ENCODE measurements at regions not wholly inside any gene's neighbourhood (a gene's known extent, or its start where the extent isn't known, plus 50 kb on each side); places are given as distances from the start of the nearest gene placed in this dataset.

- Mint-ChIP-seq H3K4me1 (ENCODE audit: low read depth, unreplicated experiment) (no peaks in the 10 kb centered on the region), H3K27ac (ENCODE audit: unreplicated experiment) (no peak overlapping the region), H3K4me3 (ENCODE audit: unreplicated experiment) (peak overlapping the region; percentile 78), H3K36me3 (ENCODE audit: insufficient read depth, unreplicated experiment) (no peaks in the 10 kb centered on the region), H3K27me3 (ENCODE audit: insufficient read depth, unreplicated experiment) (peaks cover 28% of the 10 kb centered on the region), H3K9me3 (ENCODE audit: unreplicated experiment) (no peaks in the 10 kb centered on the region)
- H3K9me3 ChIP-seq = no peaks in the 10 kb centered on the region
- ChIA-PET CTCF (interaction anchor here (0.6 kb wide), 1 partner anchor 144 kb away, joined by 6 read pairs; no protein-coding TSS in a partner anchor), POLR2A (no interaction called here)
- no peak for TF ChIP-seq CTCF (IDR thresholded peaks at IDR 0.05; ENCODE audit: insufficient read depth in 1 of 2, low read depth in 1 of 2, low read length in 1 of 2, severe bottlenecking in 1 of 2, unreplicated experiment in 1 of 2)
- no peaks in the 10 kb centered on the region; the same call in 1 of the 2 replicates for H3K27me3 ChIP-seq (replicated peaks; ENCODE audit: control insufficient read depth, insufficient read depth, low read length)
- H3K36me3 ChIP-seq (ENCODE audit: control insufficient read depth, insufficient read depth, low read length) = no peaks in the 10 kb centered on the region
- intact Hi-C loops (cut with micrococcal nuclease; ENCODE audit: unreplicated experiment) = loop anchor here (2.0 to 5.0 kb wide), 2 partner anchors 21 to 53 kb away; no protein-coding TSS in a partner anchor
- H3K4me1 ChIP-seq = peaks cover 14% of the 10 kb centered on the region
- peak overlapping the region; percentile 43 for H3K4me3 ChIP-seq (ENCODE audit: low read depth, low read length)
- DNase-seq = peak in 1 of 2 experiments; percentile 12
- no TSS peak for BruUV-seq (replicated peaks)
These were observed 2183.9 kb upstream of the TENM3 start for GRCh38 chr4:180059216-180059881.

- H3K36me3 Mint-ChIP-seq (ENCODE audit: insufficient read depth, unreplicated experiment) = no peaks in the 10 kb centered on the region
- BruUV-seq (replicated peaks) = no TSS peak
- CTCF ChIA-PET = no interaction called here
- Histone ChIP-seq H3K4me3 (ENCODE audit: low read depth, low read length) (no peak overlapping the region), H3K27me3 (replicated peaks; ENCODE audit: control insufficient read depth, insufficient read depth, low read length) (no peaks in the 10 kb centered on the region; the same call in 1 of the 2 replicates), H3K4me1 (peaks cover 14% of the 10 kb centered on the region), H3K9me3 (no peaks in the 10 kb centered on the region), H3K36me3 (ENCODE audit: control insufficient read depth, insufficient read depth, low read length) (no peaks in the 10 kb centered on the region)
- DNase-seq = peak in 1 of 2 experiments; percentile 4
- intact Hi-C loops (cut with micrococcal nuclease; ENCODE audit: unreplicated experiment) = loop anchor here (1.0 kb wide), 1 partner anchor 91 kb away; no protein-coding TSS in a partner anchor
- peaks cover 25% of the 10 kb centered on the region for H3K27me3 Mint-ChIP-seq (ENCODE audit: insufficient read depth, unreplicated experiment)
- H3K4me3 Mint-ChIP-seq (ENCODE audit: unreplicated experiment) = peak overlapping the region; percentile 78
- H3K9me3 Mint-ChIP-seq (ENCODE audit: unreplicated experiment) = no peaks in the 10 kb centered on the region
- no peak overlapping the region for H3K27ac Mint-ChIP-seq (ENCODE audit: unreplicated experiment)
- peak in 1 of 2 experiments; percentile 36 for TF ChIP-seq CTCF (IDR thresholded peaks at IDR 0.05; ENCODE audit: insufficient read depth in 1 of 2, low read depth in 1 of 2, low read length in 1 of 2, severe bottlenecking in 1 of 2, unreplicated experiment in 1 of 2)
- POLR2A ChIA-PET = no interaction called here
- H3K4me1 Mint-ChIP-seq (ENCODE audit: low read depth, unreplicated experiment) = no peaks in the 10 kb centered on the region
These were observed 2182.9 kb upstream of the TENM3 start for GRCh38 chr4:180060159-180060889.

GRCh38 chr4:180081072-180081471 lies 2162.1 kb upstream of the TENM3 start:
- DNase-seq = peak in 1 of 2 experiments; percentile 30
- intact Hi-C loops (cut with micrococcal nuclease; ENCODE audit: unreplicated experiment) = loop anchor here (2.0 to 5.0 kb wide), 2 partner anchors 22 to 41 kb away; no protein-coding TSS in a partner anchor
- Mint-ChIP-seq H3K27me3 (ENCODE audit: insufficient read depth, unreplicated experiment) (no peaks in the 10 kb centered on the region), H3K4me1 (ENCODE audit: low read depth, unreplicated experiment) (peaks cover 5% of the 10 kb centered on the region), H3K9me3 (ENCODE audit: unreplicated experiment) (no peaks in the 10 kb centered on the region), H3K27ac (ENCODE audit: unreplicated experiment) (no peak overlapping the region), H3K4me3 (ENCODE audit: unreplicated experiment) (peak overlapping the region; percentile 14), H3K36me3 (ENCODE audit: insufficient read depth, unreplicated experiment) (no peaks in the 10 kb centered on the region)
- POLR2A ChIA-PET = interaction anchor here (0.5 kb wide), 1 partner anchor 12 kb away, joined by 3 read pairs; no protein-coding TSS in a partner anchor
- Histone ChIP-seq H3K4me3 (ENCODE audit: low read depth, low read length) (no peak overlapping the region), H3K36me3 (ENCODE audit: control insufficient read depth, insufficient read depth, low read length) (no peaks in the 10 kb centered on the region), H3K27me3 (replicated peaks; ENCODE audit: control insufficient read depth, insufficient read depth, low read length) (no peaks in the 10 kb centered on the region), H3K9me3 (no peaks in the 10 kb centered on the region), H3K4me1 (peaks cover 22% of the 10 kb centered on the region)
- no peak for TF ChIP-seq CTCF (IDR thresholded peaks at IDR 0.05; ENCODE audit: insufficient read depth in 1 of 2, low read depth in 1 of 2, low read length in 1 of 2, severe bottlenecking in 1 of 2, unreplicated experiment in 1 of 2)
- CTCF ChIA-PET = no interaction called here
- BruUV-seq (replicated peaks) = no TSS peak

Data from Caco-2 (cell line).